HUDEP-2 (cell line): ENCODE measurements at regions not wholly inside any gene's neighbourhood (a gene's known extent, or its start where the extent isn't known, plus 50 kb on each side); places are given as distances from the start of the nearest gene placed in this dataset.
"Not testable (repeated sequence)": the region's sequence is repeated elsewhere in the genome, so short reads cannot be mapped to it uniquely, and the experiment has no call there.

ENCODE experiments used
- DNase-seq, 76 experiments: peaks; one replicate each; lab custom pipeline; 2025; ENCODE audit not compliant: unreplicated experiment in 76 of 76; lab: John Stamatoyannopoulos, UW

- no peak for DNase-seq
Measured at GRCh38 chr13:102538938-102539337, 57.8 kb upstream of the TPP2 start.

- DNase-seq, result no peak
Measured at GRCh38 chr13:102536695-102537485, 59.9 kb upstream of the TPP2 start.

GRCh38 chr13:102536196-102536595, 60.6 kb upstream of the TPP2 start:
- DNase-seq, result no peak

- DNase-seq, result no peak
Measured at GRCh38 chr13:102530751-102531150, 66.0 kb upstream of the TPP2 start.

GRCh38 chr13:102522251-102522650, 74.5 kb upstream of the TPP2 start:
- not testable (repeated sequence) for DNase-seq

GRCh38 chr13:102517959-102518358, 78.8 kb upstream of the TPP2 start:
- no peak for DNase-seq

GRCh38 chr13:102510072-102510471, 86.7 kb upstream of the TPP2 start:
- no peak for DNase-seq

GRCh38 chr13:102508411-102508810, 88.4 kb upstream of the TPP2 start:
- no peak for DNase-seq

GRCh38 chr13:102504002-102504401, 92.8 kb upstream of the TPP2 start:
- no peak for DNase-seq

- no peak for DNase-seq
Measured at GRCh38 chr13:102495663-102496062, 93.8 kb upstream of the FGF14 start.

GRCh38 chr13:102487330-102487729, 85.5 kb upstream of the FGF14 start:
- DNase-seq, result no peak

- DNase-seq, result peak in 1 of 76 experiments; percentile 8
Measured at GRCh38 chr13:102484329-102484728, 82.5 kb upstream of the FGF14 start.

GRCh38 chr13:102472650-102473049, 70.8 kb upstream of the FGF14 start:
- no peak for DNase-seq

- no peak for DNase-seq
Measured at GRCh38 chr13:102470283-102470917, 68.6 kb upstream of the FGF14 start.

GRCh38 chr13:102466610-102467190, 64.9 kb upstream of the FGF14 start:
- DNase-seq, result no peak

GRCh38 chr13:102462570-102462969, 60.7 kb upstream of the FGF14 start:
- DNase-seq, result no peak

GRCh38 chr13:102461302-102461701, 59.5 kb upstream of the FGF14 start:
- no peak for DNase-seq

GRCh38 chr13:102460806-102461205, 59.0 kb upstream of the FGF14 start:
- DNase-seq, result no peak

GRCh38 chr13:102452836-102453235, 51.0 kb upstream of the FGF14 start:
- no peak for DNase-seq
